H1 (cell line): ENCODE measurements at regions not wholly inside any gene's neighbourhood (a gene's known extent, or its start where the extent isn't known, plus 50 kb on each side); places are given as distances from the start of the nearest gene placed in this dataset.

Source experiments
- BRCA1 ChIP-seq: IDR thresholded peaks from 2 replicates; pipeline ENCODE4 v1.6.1; 2012; ENCODE audit warnings: low read depth, low read length, improper control_type of control experiment
- KDM5A ChIP-seq: fragments of 200-600 bp; IDR thresholded peaks from 2 replicates; pipeline ENCODE4 v1.7.1; 2012; ENCODE audit warnings: mild to moderate bottlenecking, low read length, inconsistent platforms, mixed read lengths
- SRF ChIP-seq: IDR thresholded peaks from 2 replicates; pipeline ENCODE4 v1.6.1; 2011; ENCODE audit warnings: mild to moderate bottlenecking, low read depth, low read length, moderate library complexity
- TBP ChIP-seq: IDR thresholded peaks from 2 replicates; pipeline ENCODE4 v1.6.1; 2011; ENCODE audit warnings: low read depth, low read length, improper control_type of control experiment
- TF ChIP-seq, protein P1 (sequence below): fragments of 300-600 bp; sonication (generic); IDR thresholded peaks from 2 replicates; pipeline ENCODE4 v1.7.1; 2012; ENCODE audit warnings: low read length, moderate library complexity, mild to moderate bottlenecking, inconsistent platforms; ENCODE audit not compliant: insufficient replicate concordance

DNA sequence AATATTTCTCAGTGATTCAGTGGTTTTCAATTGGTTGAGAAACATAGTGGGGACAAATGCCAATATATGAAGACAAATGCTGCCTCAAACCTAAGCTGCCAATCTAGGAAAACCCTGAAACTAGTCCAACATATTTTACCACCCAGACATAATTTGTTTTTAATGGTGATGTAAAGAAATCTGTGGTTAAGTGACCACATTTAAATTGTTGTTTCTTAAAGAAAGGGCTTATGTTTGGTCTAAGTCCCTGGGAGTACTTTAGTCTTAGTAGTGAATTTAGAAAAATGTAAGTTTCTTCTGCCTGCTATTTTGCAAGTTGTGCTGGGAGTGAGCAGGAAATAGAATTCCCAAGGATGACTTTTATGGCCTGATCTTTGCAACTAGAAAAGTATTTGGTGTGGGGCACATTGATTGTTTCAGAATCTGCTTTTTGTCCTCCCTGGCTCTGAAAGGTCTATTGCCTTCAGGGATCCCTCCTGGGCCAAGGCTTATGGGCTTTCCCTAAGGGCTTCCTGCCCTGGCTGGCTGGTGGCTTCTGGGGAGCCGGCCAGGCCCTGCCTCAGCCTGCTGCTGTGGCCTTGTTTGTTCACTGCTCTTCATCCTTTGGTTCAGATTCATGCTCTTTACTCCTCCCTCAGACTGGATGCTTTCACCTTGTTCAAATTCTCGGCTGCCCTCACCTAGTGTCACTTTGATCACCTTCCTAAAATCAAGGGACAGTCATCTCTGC lies 169.8 kb upstream of the JADE1 start (continued):
- TF ChIP-seq, protein P1, sequence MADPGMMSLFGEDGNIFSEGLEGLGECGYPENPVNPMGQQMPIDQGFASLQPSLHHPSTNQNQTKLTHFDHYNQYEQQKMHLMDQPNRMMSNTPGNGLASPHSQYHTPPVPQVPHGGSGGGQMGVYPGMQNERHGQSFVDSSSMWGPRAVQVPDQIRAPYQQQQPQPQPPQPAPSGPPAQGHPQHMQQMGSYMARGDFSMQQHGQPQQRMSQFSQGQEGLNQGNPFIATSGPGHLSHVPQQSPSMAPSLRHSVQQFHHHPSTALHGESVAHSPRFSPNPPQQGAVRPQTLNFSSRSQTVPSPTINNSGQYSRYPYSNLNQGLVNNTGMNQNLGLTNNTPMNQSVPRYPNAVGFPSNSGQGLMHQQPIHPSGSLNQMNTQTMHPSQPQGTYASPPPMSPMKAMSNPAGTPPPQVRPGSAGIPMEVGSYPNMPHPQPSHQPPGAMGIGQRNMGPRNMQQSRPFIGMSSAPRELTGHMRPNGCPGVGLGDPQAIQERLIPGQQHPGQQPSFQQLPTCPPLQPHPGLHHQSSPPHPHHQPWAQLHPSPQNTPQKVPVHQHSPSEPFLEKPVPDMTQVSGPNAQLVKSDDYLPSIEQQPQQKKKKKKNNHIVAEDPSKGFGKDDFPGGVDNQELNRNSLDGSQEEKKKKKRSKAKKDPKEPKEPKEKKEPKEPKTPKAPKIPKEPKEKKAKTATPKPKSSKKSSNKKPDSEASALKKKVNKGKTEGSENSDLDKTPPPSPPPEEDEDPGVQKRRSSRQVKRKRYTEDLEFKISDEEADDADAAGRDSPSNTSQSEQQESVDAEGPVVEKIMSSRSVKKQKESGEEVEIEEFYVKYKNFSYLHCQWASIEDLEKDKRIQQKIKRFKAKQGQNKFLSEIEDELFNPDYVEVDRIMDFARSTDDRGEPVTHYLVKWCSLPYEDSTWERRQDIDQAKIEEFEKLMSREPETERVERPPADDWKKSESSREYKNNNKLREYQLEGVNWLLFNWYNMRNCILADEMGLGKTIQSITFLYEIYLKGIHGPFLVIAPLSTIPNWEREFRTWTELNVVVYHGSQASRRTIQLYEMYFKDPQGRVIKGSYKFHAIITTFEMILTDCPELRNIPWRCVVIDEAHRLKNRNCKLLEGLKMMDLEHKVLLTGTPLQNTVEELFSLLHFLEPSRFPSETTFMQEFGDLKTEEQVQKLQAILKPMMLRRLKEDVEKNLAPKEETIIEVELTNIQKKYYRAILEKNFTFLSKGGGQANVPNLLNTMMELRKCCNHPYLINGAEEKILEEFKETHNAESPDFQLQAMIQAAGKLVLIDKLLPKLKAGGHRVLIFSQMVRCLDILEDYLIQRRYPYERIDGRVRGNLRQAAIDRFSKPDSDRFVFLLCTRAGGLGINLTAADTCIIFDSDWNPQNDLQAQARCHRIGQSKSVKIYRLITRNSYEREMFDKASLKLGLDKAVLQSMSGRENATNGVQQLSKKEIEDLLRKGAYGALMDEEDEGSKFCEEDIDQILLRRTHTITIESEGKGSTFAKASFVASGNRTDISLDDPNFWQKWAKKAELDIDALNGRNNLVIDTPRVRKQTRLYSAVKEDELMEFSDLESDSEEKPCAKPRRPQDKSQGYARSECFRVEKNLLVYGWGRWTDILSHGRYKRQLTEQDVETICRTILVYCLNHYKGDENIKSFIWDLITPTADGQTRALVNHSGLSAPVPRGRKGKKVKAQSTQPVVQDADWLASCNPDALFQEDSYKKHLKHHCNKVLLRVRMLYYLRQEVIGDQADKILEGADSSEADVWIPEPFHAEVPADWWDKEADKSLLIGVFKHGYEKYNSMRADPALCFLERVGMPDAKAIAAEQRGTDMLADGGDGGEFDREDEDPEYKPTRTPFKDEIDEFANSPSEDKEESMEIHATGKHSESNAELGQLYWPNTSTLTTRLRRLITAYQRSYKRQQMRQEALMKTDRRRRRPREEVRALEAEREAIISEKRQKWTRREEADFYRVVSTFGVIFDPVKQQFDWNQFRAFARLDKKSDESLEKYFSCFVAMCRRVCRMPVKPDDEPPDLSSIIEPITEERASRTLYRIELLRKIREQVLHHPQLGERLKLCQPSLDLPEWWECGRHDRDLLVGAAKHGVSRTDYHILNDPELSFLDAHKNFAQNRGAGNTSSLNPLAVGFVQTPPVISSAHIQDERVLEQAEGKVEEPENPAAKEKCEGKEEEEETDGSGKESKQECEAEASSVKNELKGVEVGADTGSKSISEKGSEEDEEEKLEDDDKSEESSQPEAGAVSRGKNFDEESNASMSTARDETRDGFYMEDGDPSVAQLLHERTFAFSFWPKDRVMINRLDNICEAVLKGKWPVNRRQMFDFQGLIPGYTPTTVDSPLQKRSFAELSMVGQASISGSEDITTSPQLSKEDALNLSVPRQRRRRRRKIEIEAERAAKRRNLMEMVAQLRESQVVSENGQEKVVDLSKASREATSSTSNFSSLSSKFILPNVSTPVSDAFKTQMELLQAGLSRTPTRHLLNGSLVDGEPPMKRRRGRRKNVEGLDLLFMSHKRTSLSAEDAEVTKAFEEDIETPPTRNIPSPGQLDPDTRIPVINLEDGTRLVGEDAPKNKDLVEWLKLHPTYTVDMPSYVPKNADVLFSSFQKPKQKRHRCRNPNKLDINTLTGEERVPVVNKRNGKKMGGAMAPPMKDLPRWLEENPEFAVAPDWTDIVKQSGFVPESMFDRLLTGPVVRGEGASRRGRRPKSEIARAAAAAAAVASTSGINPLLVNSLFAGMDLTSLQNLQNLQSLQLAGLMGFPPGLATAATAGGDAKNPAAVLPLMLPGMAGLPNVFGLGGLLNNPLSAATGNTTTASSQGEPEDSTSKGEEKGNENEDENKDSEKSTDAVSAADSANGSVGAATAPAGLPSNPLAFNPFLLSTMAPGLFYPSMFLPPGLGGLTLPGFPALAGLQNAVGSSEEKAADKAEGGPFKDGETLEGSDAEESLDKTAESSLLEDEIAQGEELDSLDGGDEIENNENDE, result no peak
- TF ChIP-seq BRCA1 (no peak), SRF (no peak), KDM5A (no peak), TBP (0 out of 2 replicates have a peak, but pooled peaks have one; percentile 72)
